Right lobe of liver (tissue), 4 donors: ENCODE measurements at regions not wholly inside any gene's neighbourhood (a gene's known extent, or its start where the extent isn't known, plus 50 kb on each side); places are given as distances from the start of the nearest gene placed in this dataset.
"Not testable (repeated sequence)": the region's sequence is repeated elsewhere in the genome, so short reads cannot be mapped to it uniquely, and the experiment has no call there.

ENCODE experiments used
- CTCF ChIP-seq, 4 donors: fragments of 200-600 bp in 3 of 4; fragments of 450-650 bp in 1 of 4; IDR thresholded peaks; one replicate each; pipeline versions ENCODE4 v1.5.1 to v1.8.0; 2016 to 2022; ENCODE audit warnings: antibody characterized with exemption in 4 of 4, mild to moderate bottlenecking in 2 of 4
- POLR2A ChIP-seq: fragments of 450-650 bp; IDR thresholded peaks from one replicate; pipeline ENCODE4 v1.6.1; 2017; ENCODE audit warnings: antibody characterized with exemption, mild to moderate bottlenecking
- donor health status: DM: no; HTN: no; CAD: no.
- donor health status: DM: no; HTN: no; CAD: no.
- donor health status: DM: no; HTN: yes; CAD: no.

DNA sequence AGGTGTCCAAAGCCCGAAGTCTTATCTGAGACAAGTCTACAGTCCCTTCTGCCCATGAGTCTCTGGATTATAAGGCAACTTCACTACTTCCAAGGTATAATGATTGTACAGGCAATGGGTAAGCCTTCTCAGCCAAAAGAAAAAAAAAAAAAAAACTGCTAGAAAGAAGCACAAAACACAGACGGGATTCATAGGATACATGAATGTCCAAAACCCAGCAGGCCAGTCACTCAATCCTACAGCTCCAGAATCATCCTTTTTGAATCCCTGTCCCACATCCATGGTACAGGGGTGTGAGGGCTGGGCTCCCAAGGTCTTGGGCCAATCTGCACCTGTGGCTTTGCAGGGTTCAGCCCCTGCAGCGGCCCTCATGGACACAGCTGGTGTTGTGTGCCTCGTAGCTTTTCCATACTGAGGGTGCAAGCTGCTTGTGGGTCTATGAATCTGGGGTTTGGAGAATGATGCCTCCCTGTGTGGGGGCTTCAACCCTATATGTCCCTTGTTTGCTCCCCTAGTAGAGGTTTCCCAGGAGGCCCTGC lies 331.6 kb downstream of the FOXD4L4 start:
- not testable (repeated sequence) for TF ChIP-seq CTCF (IDR thresholded peaks at IDR 0.05); POLR2A
